Transverse colon (tissue), 4 donors: ENCODE measurements at regions not wholly inside any gene's neighbourhood (a gene's known extent, or its start where the extent isn't known, plus 50 kb on each side); places are given as distances from the start of the nearest gene placed in this dataset.

Experiments used
- DNase-seq: peaks from one replicate; pipeline ENCODE4 v3.0.0-alpha.2; 2019
- H3K27ac ChIP-seq, 4 donors: fragments of 200-600 bp; sonication (generic); 2 replicates each; pipeline ENCODE4 v1.5.1; 2016 to 2018; ENCODE audit warnings: inconsistent platforms in 4 of 4
- H3K27me3 ChIP-seq: fragments of 200-600 bp; sonication (generic); 2 replicates; pipeline ENCODE4 v1.5.1; 2017; ENCODE audit warnings: inconsistent platforms
- H3K36me3 ChIP-seq, 4 donors: fragments of 200-600 bp; sonication (generic); 2 replicates each; pipeline ENCODE4 v1.5.1; 2017 to 2019; ENCODE audit warnings: inconsistent platforms in 4 of 4
- H3K4me1 ChIP-seq, 4 donors: fragments of 200-600 bp; sonication (generic); 2 replicates each; pipeline ENCODE4 v1.5.1; 2017 to 2020; ENCODE audit warnings: inconsistent platforms in 4 of 4
- H3K4me3 ChIP-seq, 4 donors: fragments of 200-600 bp; sonication (generic); 1 replicate in 1 of 4; 2 replicates in 3 of 4; pipeline versions ENCODE4 v1.5.1 to v1.6.1; 2017 to 2019; ENCODE audit warnings: inconsistent platforms in 4 of 4
- H3K9me3 ChIP-seq, 2 donors: fragments of 200-600 bp; sonication (generic); 2 replicates each; pipeline ENCODE4 v1.5.1; 2017 to 2019; ENCODE audit warnings: inconsistent platforms in 2 of 2
- CTCF ChIP-seq, 5 experiments: fragments of 200-600 bp in 3 of 5; fragments of 450-650 bp in 2 of 5; sonication (generic) in 3 of 5; IDR thresholded peaks; 1 replicate in 2 of 5; 2 replicates in 3 of 5; pipeline ENCODE4 v1.5.1; 2016 to 2017; ENCODE audit warnings: antibody characterized with exemption in 5 of 5, inconsistent platforms in 3 of 5, mild to moderate bottlenecking in 2 of 5, moderate library complexity in 1 of 5
- EP300 ChIP-seq: sonication (generic); formaldehyde crosslinking; IDR thresholded peaks from one replicate; pipeline ENCODE4 v1.6.1; 2017; ENCODE audit warnings: antibody characterized with exemption, low read depth
- POLR2A ChIP-seq: fragments of 450-650 bp; IDR thresholded peaks from one replicate; pipeline ENCODE4 v1.6.1; 2016; ENCODE audit warnings: antibody characterized with exemption, mild to moderate bottlenecking, moderate library complexity
- POLR2AphosphoS5 ChIP-seq, 3 donors: sonication (generic); formaldehyde crosslinking; IDR thresholded peaks; one replicate each; pipeline ENCODE4 v1.6.1; 2016; ENCODE audit warnings: antibody characterized with exemption in 3 of 3
- WGBS, 2 donors: methylation state at CpG; one replicate each; pipeline ENCODE4 v1.1.5; 2018; ENCODE audit warnings: low coverage in 1 of 2; 5-methylcytosine and 5-hydroxymethylcytosine counted together
- in situ Hi-C, 4 donors: fragments of 200-750 bp; cut with MboI; loops; one replicate each; pipeline versions ENCODE4 v1.15.0 to v1.15.1; 2017; ENCODE audit warnings: low sequenced_read_pairs in 3 of 4, low pct_ligation_motif_present in 1 of 4, low pct_unique_long_range_greater_than_20kb in 1 of 4
- intact Hi-C: fragments of 100-400 bp; cut with DNase I; formaldehyde crosslinking; loops from one replicate; pipeline ENCODE4 v1.15.1; 2023; ENCODE audit warnings: low total_unique reads

- Histone ChIP-seq H3K27ac (no peak overlapping the region), H3K36me3 (no peaks in the 10 kb centered on the region), H3K27me3 (no peaks in the 10 kb centered on the region), H3K4me3 (no peak overlapping the region), H3K4me1 (peaks cover 0 to 9% (median 4%) of the 10 kb centered on the region in 4 donors), H3K9me3 (no peaks in the 10 kb centered on the region)
- 77 to 100% methylated on average over 1 to 2 of the region's 2 CpGs for WGBS, 2 donors
- no peak for TF ChIP-seq POLR2AphosphoS5 (IDR thresholded peaks at IDR 0.05)
- no peak for TF ChIP-seq EP300
- no peak for TF ChIP-seq POLR2A
- TF ChIP-seq CTCF (IDR thresholded peaks at IDR 0.05), result no peak
- intact Hi-C loops (no loop called here), in situ Hi-C loops (loop anchor here (5.0 to 25.0 kb wide), 3 partner anchors 196 to 296 kb away; partner anchors contain the start of gene HSD17B2 (in 1 of the 4))
- no peak for DNase-seq
Measured at GRCh38 chr16:82232806-82233205, 62.8 kb upstream of the MPHOSPH6 start.

DNA sequence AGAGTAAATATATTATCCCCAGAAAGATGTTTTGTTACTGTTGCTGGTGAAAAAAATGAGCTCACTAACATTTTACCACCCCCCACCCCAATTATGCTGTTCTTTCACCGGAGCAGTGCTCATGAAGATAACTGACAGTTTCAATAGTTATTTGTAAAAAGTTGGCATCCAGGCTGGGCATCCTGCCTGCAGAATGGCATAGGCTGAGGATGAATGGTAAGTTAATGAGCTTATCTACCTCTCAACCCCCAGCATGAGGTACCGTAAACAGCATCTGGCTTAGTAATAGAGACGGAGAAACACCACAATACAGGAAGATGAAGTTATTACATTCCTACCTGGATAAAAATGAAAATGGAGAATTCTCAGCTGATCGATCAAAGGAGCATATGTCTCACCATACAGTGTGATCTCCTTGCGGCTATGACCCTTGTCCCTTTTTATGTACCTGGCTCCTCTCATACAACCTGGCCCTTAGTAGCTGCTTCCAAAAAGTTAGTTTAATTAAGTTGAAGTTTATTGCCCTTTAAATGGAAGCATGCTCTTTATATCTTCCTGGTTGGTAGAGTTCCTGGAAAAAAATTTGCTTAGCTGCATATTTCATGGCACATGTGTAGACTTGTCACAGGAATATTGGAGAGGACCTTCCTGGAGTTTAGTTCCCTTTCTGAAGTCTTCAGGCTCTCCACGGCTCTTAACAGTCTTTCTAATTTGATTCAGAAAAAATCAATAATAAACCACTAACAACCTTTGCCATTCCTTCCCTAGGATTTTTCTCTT, 61.2 kb upstream of the MPHOSPH6 start:
- no peak overlapping the region for H3K27ac ChIP-seq
- H3K4me3 ChIP-seq, result no peak overlapping the region
- WGBS, 2 donors, result 62 to 66% methylated on average over 5 to 6 of the region's 6 CpGs
- no peaks in the 10 kb centered on the region for H3K9me3 ChIP-seq
- no peak for DNase-seq
- intact Hi-C loops (no loop called here), in situ Hi-C loops (loop anchor here (5.0 to 25.0 kb wide), 3 partner anchors 194 to 294 kb away; partner anchors contain the start of gene HSD17B2 (in 1 of the 4))
- H3K27me3 ChIP-seq, result no peaks in the 10 kb centered on the region
- peaks cover 0 to 9% (median 4%) of the 10 kb centered on the region in 4 donors for H3K4me1 ChIP-seq
- H3K36me3 ChIP-seq, result no peaks in the 10 kb centered on the region
- TF ChIP-seq POLR2AphosphoS5 (IDR thresholded peaks at IDR 0.05) (no peak), POLR2A (no peak), CTCF (IDR thresholded peaks at IDR 0.05) (no peak), EP300 (no peak)

GRCh38 chr16:82229800-82230619, 60.0 kb upstream of the MPHOSPH6 start:
- H3K36me3 ChIP-seq, result no peaks in the 10 kb centered on the region
- H3K9me3 ChIP-seq, result no peaks in the 10 kb centered on the region
- H3K27ac ChIP-seq, result no peak overlapping the region
- H3K27me3 ChIP-seq, result no peaks in the 10 kb centered on the region
- TF ChIP-seq POLR2AphosphoS5 (IDR thresholded peaks at IDR 0.05), result no peak
- TF ChIP-seq CTCF (IDR thresholded peaks at IDR 0.05), result peak; percentile 89 to 94 (median 92)
- DNase-seq, result peak; percentile 86
- intact Hi-C loops, result loop anchor here (2.0 to 10.0 kb wide), 2 partner anchors 195 to 335 kb away; partner anchors contain the start of gene HSD17B2
- 42 to 43% methylated on average over 5 to 6 of the region's 6 CpGs for WGBS, 2 donors
- in situ Hi-C loops, result loop anchor here (5.0 to 25.0 kb wide), 6 partner anchors 193 to 293 kb away; partner anchors contain the start of gene HSD17B2 (in 1 of the 4)
- H3K4me1 ChIP-seq, result peaks cover 0 to 9% (median 4%) of the 10 kb centered on the region in 4 donors
- no peak overlapping the region for H3K4me3 ChIP-seq

GRCh38 chr16:82226327-82226726, 56.3 kb upstream of the MPHOSPH6 start:
- 64 to 80% methylated on average over 5 to 9 of the region's 9 CpGs for WGBS, 2 donors
- intact Hi-C loops, result loop anchor here (10.0 kb wide), 1 partner anchor 192 kb away; the partner anchor contains the start of gene HSD17B2
- H3K27me3 ChIP-seq, result no peaks in the 10 kb centered on the region
- in situ Hi-C loops, result loop anchor here (5.0 to 25.0 kb wide), 5 partner anchors 189 to 289 kb away; partner anchors contain the start of gene HSD17B2 (in 1 of the 4)
- peaks cover 0 to 6% (median 2%) of the 10 kb centered on the region in 4 donors for H3K4me1 ChIP-seq
- H3K4me3 ChIP-seq, result no peak overlapping the region
- DNase-seq, result no peak
- no peak for TF ChIP-seq EP300
- TF ChIP-seq POLR2A, result no peak
- no peak for TF ChIP-seq POLR2AphosphoS5 (IDR thresholded peaks at IDR 0.05)
- no peak for TF ChIP-seq CTCF (IDR thresholded peaks at IDR 0.05)
- H3K27ac ChIP-seq, result no peak overlapping the region
- H3K36me3 ChIP-seq, result no peaks in the 10 kb centered on the region
- no peaks in the 10 kb centered on the region for H3K9me3 ChIP-seq
